Vagina (tissue), 2 donors: ENCODE measurements at regions not wholly inside any gene's neighbourhood (a gene's known extent, or its start where the extent isn't known, plus 50 kb on each side); places are given as distances from the start of the nearest gene placed in this dataset.

Source experiments
- CTCF ChIP-seq, 3 experiments: fragments of 450-650 bp in 2 of 3; fragments of 200-600 bp in 1 of 3; sonication (generic) in 1 of 3; IDR thresholded peaks; one replicate each; pipeline ENCODE4 v1.5.1; 2017 to 2019; ENCODE audit warnings: antibody characterized with exemption in 3 of 3, mild to moderate bottlenecking in 2 of 3, moderate library complexity in 2 of 3
- POLR2A ChIP-seq, 2 donors: fragments of 450-650 bp; IDR thresholded peaks; one replicate each; pipeline ENCODE4 v1.6.1; 2017; ENCODE audit warnings: antibody characterized with exemption in 2 of 2, mild to moderate bottlenecking in 2 of 2, moderate library complexity in 2 of 2

GRCh38 chr11:91624021-91624420 lies 600.6 kb upstream of the FAT3 start:
- TF ChIP-seq POLR2A (IDR thresholded peaks at IDR 0.05) (no peak), CTCF (IDR thresholded peaks at IDR 0.05) (no peak)
